ENCODE measurements at regions not wholly inside any gene's neighbourhood (a gene's known extent, or its start where the extent isn't known, plus 50 kb on each side); places are given as distances from the start of the nearest gene placed in this dataset.

DNA sequence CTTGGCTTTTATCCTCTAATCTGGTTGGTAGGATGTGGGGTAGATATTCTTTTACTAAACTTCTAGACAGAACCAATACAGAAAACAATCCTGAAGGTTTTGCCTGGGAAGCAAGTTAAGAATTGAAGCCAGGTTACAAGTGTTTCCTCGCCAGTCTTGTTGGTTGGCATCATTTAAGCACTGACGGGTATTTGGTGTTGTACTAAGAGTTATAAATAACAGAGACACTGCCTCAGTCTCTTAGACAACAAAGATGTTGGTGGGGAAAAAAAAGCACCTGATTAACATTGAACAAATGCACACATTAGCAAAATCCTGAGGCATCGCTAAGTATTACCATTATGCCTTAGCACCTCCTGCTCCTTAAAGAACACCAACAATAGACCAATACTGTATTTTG, 272.2 kb downstream of the BRINP2 start:
- intact Hi-C loops (cut with micrococcal nuclease; ENCODE audit: unreplicated experiment) (no loop called here), in situ Hi-C loops (cut with HindIII; ENCODE audit: low pct_unique_long_range_greater_than_20kb, low sequenced_read_pairs) (no loop called here)
- Histone ChIP-seq H3K36me3 (ENCODE audit: control insufficient read depth, insufficient read depth, low read length) (no peaks in the 10 kb centered on the region), H3K27ac (ENCODE audit: low read length) (no peak overlapping the region), H3K4me1 (ENCODE audit: control insufficient read depth, insufficient read depth, low read length) (no peaks in the 10 kb centered on the region), H3K4me3 (ENCODE audit: low read depth in 2 of 2, low read length in 2 of 2) (no peak overlapping the region), H3K27me3 (ENCODE audit: control insufficient read depth, insufficient read depth, low read length) (no peaks in the 10 kb centered on the region), H3K9me3 (ENCODE audit: control insufficient read depth, insufficient read depth, low read depth, low read length) (no peaks in the 10 kb centered on the region)
- BruUV-seq (replicated peaks): no TSS peak
- DNase-seq (ENCODE audit: low read depth, low spot score): no peak
- no peak for ATAC-seq
- POLR2A ChIA-PET: no interaction called here
- TF ChIP-seq, protein P1, sequence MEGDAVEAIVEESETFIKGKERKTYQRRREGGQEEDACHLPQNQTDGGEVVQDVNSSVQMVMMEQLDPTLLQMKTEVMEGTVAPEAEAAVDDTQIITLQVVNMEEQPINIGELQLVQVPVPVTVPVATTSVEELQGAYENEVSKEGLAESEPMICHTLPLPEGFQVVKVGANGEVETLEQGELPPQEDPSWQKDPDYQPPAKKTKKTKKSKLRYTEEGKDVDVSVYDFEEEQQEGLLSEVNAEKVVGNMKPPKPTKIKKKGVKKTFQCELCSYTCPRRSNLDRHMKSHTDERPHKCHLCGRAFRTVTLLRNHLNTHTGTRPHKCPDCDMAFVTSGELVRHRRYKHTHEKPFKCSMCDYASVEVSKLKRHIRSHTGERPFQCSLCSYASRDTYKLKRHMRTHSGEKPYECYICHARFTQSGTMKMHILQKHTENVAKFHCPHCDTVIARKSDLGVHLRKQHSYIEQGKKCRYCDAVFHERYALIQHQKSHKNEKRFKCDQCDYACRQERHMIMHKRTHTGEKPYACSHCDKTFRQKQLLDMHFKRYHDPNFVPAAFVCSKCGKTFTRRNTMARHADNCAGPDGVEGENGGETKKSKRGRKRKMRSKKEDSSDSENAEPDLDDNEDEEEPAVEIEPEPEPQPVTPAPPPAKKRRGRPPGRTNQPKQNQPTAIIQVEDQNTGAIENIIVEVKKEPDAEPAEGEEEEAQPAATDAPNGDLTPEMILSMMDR (IDR thresholded peaks at IDR 0.05): no peak
- TF ChIP-seq REST (IDR thresholded peaks at IDR 0.05; ENCODE audit: insufficient read depth in 1 of 2, low read depth in 2 of 2, low read length in 1 of 2) (no peak), TCF7L2 (IDR thresholded peaks at IDR 0.05; ENCODE audit: low read depth, low read length) (no peak), POLR2AphosphoS5 (IDR thresholded peaks at IDR 0.05; ENCODE audit: low read depth, low read length) (no peak), SIN3A (IDR thresholded peaks at IDR 0.05; ENCODE audit: borderline replicate concordance, insufficient read depth, low read depth, low read length) (no peak)
- CTCF ChIA-PET: no interaction called here

- in situ Hi-C loops (cut with HindIII; ENCODE audit: low pct_unique_long_range_greater_than_20kb, low sequenced_read_pairs): no loop called here
- no peak overlapping the region for H3K4me3 ChIP-seq (ENCODE audit: low read depth in 2 of 2, low read length in 2 of 2)
- BruUV-seq (replicated peaks): no TSS peak
- TF ChIP-seq REST (IDR thresholded peaks at IDR 0.05; ENCODE audit: insufficient read depth in 1 of 2, low read depth in 2 of 2, low read length in 1 of 2) (no peak), TCF7L2 (IDR thresholded peaks at IDR 0.05; ENCODE audit: low read depth, low read length) (no peak), SIN3A (IDR thresholded peaks at IDR 0.05; ENCODE audit: borderline replicate concordance, insufficient read depth, low read depth, low read length) (no peak), POLR2AphosphoS5 (IDR thresholded peaks at IDR 0.05; ENCODE audit: low read depth, low read length) (no peak)
- no peaks in the 10 kb centered on the region for H3K9me3 ChIP-seq (ENCODE audit: control insufficient read depth, insufficient read depth, low read depth, low read length)
- H3K4me1 ChIP-seq (ENCODE audit: control insufficient read depth, insufficient read depth, low read length): no peaks in the 10 kb centered on the region
- DNase-seq (ENCODE audit: low read depth, low spot score): no peak
- CTCF ChIA-PET: no interaction called here
- no peak for ATAC-seq
- intact Hi-C loops (cut with micrococcal nuclease; ENCODE audit: unreplicated experiment): no loop called here
- H3K27me3 ChIP-seq (ENCODE audit: control insufficient read depth, insufficient read depth, low read length): no peaks in the 10 kb centered on the region
- POLR2A ChIA-PET: no interaction called here
- H3K27ac ChIP-seq (ENCODE audit: low read length): no peak overlapping the region
- no peaks in the 10 kb centered on the region for H3K36me3 ChIP-seq (ENCODE audit: control insufficient read depth, insufficient read depth, low read length)
These were observed 271.8 kb downstream of the BRINP2 start for GRCh38 chr1:177442584-177442983.

All from Panc1 (cell line).